ENCODE measurements at regions not wholly inside any gene's neighbourhood (a gene's known extent, or its start where the extent isn't known, plus 50 kb on each side); places are given as distances from the start of the nearest gene placed in this dataset.

GRCh38 chr1:56263908-56264307 is 315.5 kb downstream of the PLPP3 start:
- Histone ChIP-seq H3K9me3 (ENCODE audit: severe bottlenecking) (no peaks in the 10 kb centered on the region), H3K4me3 (ENCODE audit: severe bottlenecking) (no peak overlapping the region), H3K27ac (ENCODE audit: poor library complexity, severe bottlenecking) (no peak overlapping the region), H3K27me3 (ENCODE audit: insufficient read depth, poor library complexity, severe bottlenecking) (no peaks in the 10 kb centered on the region), H3K4me1 (ENCODE audit: insufficient read depth, poor library complexity, severe bottlenecking) (no peaks in the 10 kb centered on the region), H3K36me3 (ENCODE audit: low read depth) (no peaks in the 10 kb centered on the region)
- no peak for DNase-seq (ENCODE audit: low spot score)
- TF ChIP-seq CTCF (IDR thresholded peaks at IDR 0.05; ENCODE audit: poor library complexity, severe bottlenecking): no peak
- no peak for ATAC-seq (ENCODE audit: low read depth)

GRCh38 chr1:56258371-56258770 is 321.0 kb downstream of the PLPP3 start:
- Histone ChIP-seq H3K27ac (ENCODE audit: poor library complexity, severe bottlenecking) (no peak overlapping the region), H3K9me3 (ENCODE audit: severe bottlenecking) (no peaks in the 10 kb centered on the region), H3K27me3 (ENCODE audit: insufficient read depth, poor library complexity, severe bottlenecking) (no peaks in the 10 kb centered on the region), H3K4me3 (ENCODE audit: severe bottlenecking) (no peak overlapping the region), H3K36me3 (ENCODE audit: low read depth) (no peaks in the 10 kb centered on the region), H3K4me1 (ENCODE audit: insufficient read depth, poor library complexity, severe bottlenecking) (no peaks in the 10 kb centered on the region)
- DNase-seq (ENCODE audit: low spot score) (no peak), ATAC-seq (ENCODE audit: low read depth) (no peak)
- TF ChIP-seq CTCF (IDR thresholded peaks at IDR 0.05; ENCODE audit: poor library complexity, severe bottlenecking): no peak

GRCh38 chr1:56257726-56258125 is 321.6 kb downstream of the PLPP3 start:
- Histone ChIP-seq H3K9me3 (ENCODE audit: severe bottlenecking) (no peaks in the 10 kb centered on the region), H3K27ac (ENCODE audit: poor library complexity, severe bottlenecking) (no peak overlapping the region), H3K36me3 (ENCODE audit: low read depth) (no peaks in the 10 kb centered on the region), H3K27me3 (ENCODE audit: insufficient read depth, poor library complexity, severe bottlenecking) (no peaks in the 10 kb centered on the region), H3K4me3 (ENCODE audit: severe bottlenecking) (no peak overlapping the region), H3K4me1 (ENCODE audit: insufficient read depth, poor library complexity, severe bottlenecking) (no peaks in the 10 kb centered on the region)
- DNase-seq (ENCODE audit: low spot score) (no peak), ATAC-seq (ENCODE audit: low read depth) (no peak)
- no peak for TF ChIP-seq CTCF (IDR thresholded peaks at IDR 0.05; ENCODE audit: poor library complexity, severe bottlenecking)

- DNase-seq (ENCODE audit: low spot score): no peak
- H3K27ac ChIP-seq (ENCODE audit: poor library complexity, severe bottlenecking): no peak overlapping the region
- no peak for TF ChIP-seq CTCF (IDR thresholded peaks at IDR 0.05; ENCODE audit: poor library complexity, severe bottlenecking)
Measured at GRCh38 chr1:56256153-56257000, 323.0 kb downstream of the PLPP3 start.

GRCh38 chr1:56255516-56256152 is 323.7 kb downstream of the PLPP3 start:
- Histone ChIP-seq H3K4me3 (ENCODE audit: severe bottlenecking) (no peak overlapping the region), H3K9me3 (ENCODE audit: severe bottlenecking) (no peaks in the 10 kb centered on the region), H3K36me3 (ENCODE audit: low read depth) (no peaks in the 10 kb centered on the region), H3K27me3 (ENCODE audit: insufficient read depth, poor library complexity, severe bottlenecking) (no peaks in the 10 kb centered on the region), H3K4me1 (ENCODE audit: insufficient read depth, poor library complexity, severe bottlenecking) (no peaks in the 10 kb centered on the region), H3K27ac (ENCODE audit: poor library complexity, severe bottlenecking) (no peak overlapping the region)
- no peak for ATAC-seq (ENCODE audit: low read depth)
- no peak for TF ChIP-seq CTCF (IDR thresholded peaks at IDR 0.05; ENCODE audit: poor library complexity, severe bottlenecking)
- no peak for DNase-seq (ENCODE audit: low spot score)

More at GRCh38 chr1:56256153-56257000, 323.0 kb downstream of the PLPP3 start:
- no peak for ATAC-seq (ENCODE audit: low read depth)
- no peaks in the 10 kb centered on the region for H3K9me3 ChIP-seq (ENCODE audit: severe bottlenecking)
- no peak overlapping the region for H3K4me3 ChIP-seq (ENCODE audit: severe bottlenecking)
- no peaks in the 10 kb centered on the region for H3K4me1 ChIP-seq (ENCODE audit: insufficient read depth, poor library complexity, severe bottlenecking)
- H3K27me3 ChIP-seq (ENCODE audit: insufficient read depth, poor library complexity, severe bottlenecking): no peaks in the 10 kb centered on the region
- H3K36me3 ChIP-seq (ENCODE audit: low read depth): no peaks in the 10 kb centered on the region

Measured in RWPE2 (cell line).